Keratinocyte (primary cell): ENCODE measurements at regions not wholly inside any gene's neighbourhood (a gene's known extent, or its start where the extent isn't known, plus 50 kb on each side); places are given as distances from the start of the nearest gene placed in this dataset.
A peak's percentile ranks its signal among the peaks of the same experiment; 100 is the strongest.

Source experiments
- DNase-seq: peaks from one replicate; pipeline ENCODE4 v3.0.0-alpha.2; 2011; ENCODE audit warnings: low read depth, missing footprints, low spot score
- FAIRE-seq: peaks from 2 replicates; lab custom pipeline; 2011; peaks lifted over from hg19 to GRCh38; lab: Jason Lieb, UNC
- H2AFZ ChIP-seq: 2 replicates; pipeline ENCODE4 v1.6.0; 2012; ENCODE audit warnings: low read length, control low read depth, inconsistent platforms; ENCODE audit not compliant: control insufficient read depth
- H3K27ac ChIP-seq: 2 replicates; pipeline ENCODE4 v1.5.1; 2011; ENCODE audit warnings: low read length; ENCODE audit not compliant: control insufficient read depth, insufficient read depth
- H3K27me3 ChIP-seq: 3 replicates; pipeline ENCODE4 v1.6.0; 2011; ENCODE audit warnings: low read length; ENCODE audit not compliant: control insufficient read depth, insufficient read depth; ENCODE audit errors: extremely low read depth
- H3K36me3 ChIP-seq, 2 experiments: 2 replicates in 1 of 2; 3 replicates in 1 of 2; pipeline ENCODE4 v1.5.1; 2011; ENCODE audit warnings: low read length in 2 of 2, mild to moderate bottlenecking in 1 of 2; ENCODE audit not compliant: control insufficient read depth in 2 of 2, insufficient read depth in 2 of 2; ENCODE audit errors: extremely low read depth in 1 of 2
- H3K4me1 ChIP-seq: 3 replicates; pipeline ENCODE4 v1.5.1; 2011; ENCODE audit warnings: low read length; ENCODE audit not compliant: control insufficient read depth, insufficient read depth; ENCODE audit errors: extremely low read depth
- H3K4me2 ChIP-seq: 3 replicates; pipeline ENCODE4 v1.6.0; 2011; ENCODE audit warnings: low read depth, low read length; ENCODE audit not compliant: control insufficient read depth, insufficient read depth; ENCODE audit errors: extremely low read depth
- H3K4me3 ChIP-seq, 3 experiments: fragments of 200-600 bp in 1 of 3; sonication (generic) in 1 of 3; 2 replicates in 2 of 3; 3 replicates in 1 of 3; pipeline ENCODE4 v1.5.1; 2011 to 2016; ENCODE audit warnings: low read length in 3 of 3, mild to moderate bottlenecking in 3 of 3, control low read depth in 2 of 3, inconsistent platforms in 1 of 3, low read depth in 1 of 3, mixed read lengths in 1 of 3, mixed run types in 1 of 3, moderate library complexity in 1 of 3; ENCODE audit not compliant: control insufficient read depth in 2 of 3, insufficient read depth in 2 of 3; ENCODE audit errors: extremely low read depth in 1 of 3
- H3K79me2 ChIP-seq: 2 replicates; pipeline ENCODE4 v1.6.0; 2012; ENCODE audit warnings: low read length; ENCODE audit not compliant: control insufficient read depth, insufficient read depth
- H3K9ac ChIP-seq: 3 replicates; pipeline ENCODE4 v1.6.0; 2011; ENCODE audit warnings: low read length; ENCODE audit not compliant: control insufficient read depth, insufficient read depth; ENCODE audit errors: extremely low read depth
- H3K9me1 ChIP-seq: 3 replicates; pipeline ENCODE4 v1.6.0; 2011; ENCODE audit warnings: low read length; ENCODE audit not compliant: control insufficient read depth, insufficient read depth; ENCODE audit errors: extremely low read depth
- H3K9me3 ChIP-seq: 2 replicates; pipeline ENCODE4 v1.5.1; 2012; ENCODE audit warnings: low read depth, low read length; ENCODE audit not compliant: control insufficient read depth
- H4K20me1 ChIP-seq: 3 replicates; pipeline ENCODE4 v1.6.0; 2011; ENCODE audit warnings: low read length; ENCODE audit not compliant: control insufficient read depth, insufficient read depth; ENCODE audit errors: extremely low read depth
- EZH2 ChIP-seq: IDR thresholded peaks from one replicate; pipeline ENCODE4 v1.6.1; 2012; ENCODE audit warnings: inconsistent platforms, mild to moderate bottlenecking, low read length, moderate library complexity
- dilution Hi-C: fragments of 300-500 bp; cut with MboI; formaldehyde crosslinking; loops from one replicate; pipeline ENCODE4 v1.7.0; 2020; ENCODE audit warnings: low sequenced_read_pairs; ENCODE audit not compliant: extremely low pct_ligation_motif_present
- TF ChIP-seq, protein P1 (sequence below), 3 experiments: IDR thresholded peaks in 1 of 3; conservative IDR thresholded peaks in 1 of 3; optimal IDR thresholded peaks in 1 of 3; 2 replicates in 2 of 3; 3 replicates in 1 of 3; pipeline versions ENCODE3 to v1.5.1; 2011; ENCODE audit warnings: low read length in 3 of 3, mild to moderate bottlenecking in 3 of 3, moderate library complexity in 2 of 3, control low read depth in 1 of 3, inconsistent platforms in 1 of 3; ENCODE audit not compliant: insufficient read depth in 2 of 3; ENCODE audit errors: extremely low read depth in 1 of 3

DNA sequence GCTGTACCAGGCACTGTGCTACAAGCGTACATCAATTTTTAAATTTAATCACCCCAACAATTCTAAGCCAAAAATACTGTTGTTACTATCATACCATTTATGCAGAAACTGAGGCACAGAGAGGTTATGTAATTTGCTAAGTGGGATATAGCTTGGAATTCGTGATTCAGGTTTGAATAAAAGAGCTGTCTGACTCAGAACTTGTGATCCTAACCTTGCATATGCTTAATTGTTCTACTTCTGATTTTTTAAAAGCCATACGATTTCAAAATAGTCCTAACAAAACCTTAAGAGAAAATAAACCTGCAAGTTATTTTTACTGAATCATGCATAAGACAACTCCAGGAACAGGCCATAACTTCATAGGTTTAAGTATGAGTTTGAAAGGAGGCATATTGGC, 498.0 kb upstream of the CFAP20DC start:
- Histone ChIP-seq H3K4me3 (no peak overlapping the region), H3K9ac (no peak overlapping the region), H3K36me3 (no peaks in the 10 kb centered on the region), H3K4me1 (no peaks in the 10 kb centered on the region), H3K9me3 (no peaks in the 10 kb centered on the region), H3K79me2 (no peaks in the 10 kb centered on the region), H4K20me1 (no peaks in the 10 kb centered on the region), H3K27me3 (no peaks in the 10 kb centered on the region), H3K27ac (no peak overlapping the region), H3K9me1 (no peaks in the 10 kb centered on the region), H3K4me2 (no peak overlapping the region), H2AFZ (no peak overlapping the region)
- no peak for TF ChIP-seq EZH2
- TF ChIP-seq, protein P1, sequence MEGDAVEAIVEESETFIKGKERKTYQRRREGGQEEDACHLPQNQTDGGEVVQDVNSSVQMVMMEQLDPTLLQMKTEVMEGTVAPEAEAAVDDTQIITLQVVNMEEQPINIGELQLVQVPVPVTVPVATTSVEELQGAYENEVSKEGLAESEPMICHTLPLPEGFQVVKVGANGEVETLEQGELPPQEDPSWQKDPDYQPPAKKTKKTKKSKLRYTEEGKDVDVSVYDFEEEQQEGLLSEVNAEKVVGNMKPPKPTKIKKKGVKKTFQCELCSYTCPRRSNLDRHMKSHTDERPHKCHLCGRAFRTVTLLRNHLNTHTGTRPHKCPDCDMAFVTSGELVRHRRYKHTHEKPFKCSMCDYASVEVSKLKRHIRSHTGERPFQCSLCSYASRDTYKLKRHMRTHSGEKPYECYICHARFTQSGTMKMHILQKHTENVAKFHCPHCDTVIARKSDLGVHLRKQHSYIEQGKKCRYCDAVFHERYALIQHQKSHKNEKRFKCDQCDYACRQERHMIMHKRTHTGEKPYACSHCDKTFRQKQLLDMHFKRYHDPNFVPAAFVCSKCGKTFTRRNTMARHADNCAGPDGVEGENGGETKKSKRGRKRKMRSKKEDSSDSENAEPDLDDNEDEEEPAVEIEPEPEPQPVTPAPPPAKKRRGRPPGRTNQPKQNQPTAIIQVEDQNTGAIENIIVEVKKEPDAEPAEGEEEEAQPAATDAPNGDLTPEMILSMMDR (optimal IDR thresholded peaks at IDR 0.05 in 1 of 3, IDR thresholded peaks at IDR 0.05 in 1 of 3, conservative IDR thresholded peaks at IDR 0.05 in 1 of 3; ENCODE audit: extremely low read depth in 1 of 3, insufficient read depth in 2 of 3, low read length in 3 of 3): no peak
- DNase-seq (no peak), FAIRE-seq (peak; percentile 69)
- dilution Hi-C loops: no loop called here

DNA sequence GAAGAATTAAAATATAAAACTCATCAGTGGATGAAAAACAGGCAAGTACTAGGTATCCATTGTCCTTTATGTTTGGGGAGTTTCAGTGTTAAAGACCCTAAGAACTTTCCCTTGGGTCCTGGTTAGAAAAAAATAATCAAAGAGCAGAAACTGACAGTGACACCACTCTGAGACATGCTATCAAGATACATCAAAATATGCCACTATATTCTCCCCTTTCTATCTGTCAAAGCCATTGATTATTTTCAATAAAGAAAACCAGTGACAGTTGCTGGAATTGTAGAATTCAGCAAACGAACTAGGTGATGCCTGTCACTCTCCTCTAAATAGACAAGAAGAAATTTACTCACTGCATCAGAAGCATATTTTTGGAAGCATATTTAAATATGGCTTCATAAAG, 496.7 kb upstream of the CFAP20DC start:
- Histone ChIP-seq H3K9ac (no peak overlapping the region), H3K4me2 (no peak overlapping the region), H3K4me1 (no peaks in the 10 kb centered on the region), H2AFZ (no peak overlapping the region), H3K4me3 (no peak overlapping the region), H3K36me3 (no peaks in the 10 kb centered on the region), H3K27me3 (no peaks in the 10 kb centered on the region), H3K79me2 (no peaks in the 10 kb centered on the region), H3K9me3 (no peaks in the 10 kb centered on the region), H4K20me1 (no peaks in the 10 kb centered on the region), H3K27ac (no peak overlapping the region), H3K9me1 (no peaks in the 10 kb centered on the region)
- DNase-seq (no peak), FAIRE-seq (no peak)
- dilution Hi-C loops: no loop called here
- no peak for TF ChIP-seq EZH2
- TF ChIP-seq, protein P1 (optimal IDR thresholded peaks at IDR 0.05 in 1 of 3, IDR thresholded peaks at IDR 0.05 in 1 of 3, conservative IDR thresholded peaks at IDR 0.05 in 1 of 3; ENCODE audit: extremely low read depth in 1 of 3, insufficient read depth in 2 of 3, low read length in 3 of 3): no peak
